ENCODE measurements at regions not wholly inside any gene's neighbourhood (a gene's known extent, or its start where the extent isn't known, plus 50 kb on each side); places are given as distances from the start of the nearest gene placed in this dataset.

DNA sequence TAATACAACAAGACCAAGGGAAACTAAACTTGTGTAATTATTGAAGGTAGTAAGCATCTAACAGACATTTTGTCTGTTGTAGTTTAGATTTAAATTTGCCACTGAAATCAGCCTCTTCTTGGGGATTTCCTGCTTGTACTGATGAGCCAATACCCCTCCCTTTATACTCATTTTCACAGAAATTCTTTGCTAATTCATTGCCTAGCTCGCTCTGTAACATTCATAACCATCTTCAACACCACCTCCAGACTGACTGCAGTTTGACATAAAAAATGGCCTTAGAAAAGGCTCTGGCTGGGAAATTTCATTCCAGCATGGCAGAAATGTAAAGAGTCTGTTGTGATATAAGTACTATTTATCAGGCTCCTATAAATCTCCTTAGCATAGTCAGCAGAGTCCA is 109.7 kb upstream of the FLRT2 start:
- TF ChIP-seq, protein P1, sequence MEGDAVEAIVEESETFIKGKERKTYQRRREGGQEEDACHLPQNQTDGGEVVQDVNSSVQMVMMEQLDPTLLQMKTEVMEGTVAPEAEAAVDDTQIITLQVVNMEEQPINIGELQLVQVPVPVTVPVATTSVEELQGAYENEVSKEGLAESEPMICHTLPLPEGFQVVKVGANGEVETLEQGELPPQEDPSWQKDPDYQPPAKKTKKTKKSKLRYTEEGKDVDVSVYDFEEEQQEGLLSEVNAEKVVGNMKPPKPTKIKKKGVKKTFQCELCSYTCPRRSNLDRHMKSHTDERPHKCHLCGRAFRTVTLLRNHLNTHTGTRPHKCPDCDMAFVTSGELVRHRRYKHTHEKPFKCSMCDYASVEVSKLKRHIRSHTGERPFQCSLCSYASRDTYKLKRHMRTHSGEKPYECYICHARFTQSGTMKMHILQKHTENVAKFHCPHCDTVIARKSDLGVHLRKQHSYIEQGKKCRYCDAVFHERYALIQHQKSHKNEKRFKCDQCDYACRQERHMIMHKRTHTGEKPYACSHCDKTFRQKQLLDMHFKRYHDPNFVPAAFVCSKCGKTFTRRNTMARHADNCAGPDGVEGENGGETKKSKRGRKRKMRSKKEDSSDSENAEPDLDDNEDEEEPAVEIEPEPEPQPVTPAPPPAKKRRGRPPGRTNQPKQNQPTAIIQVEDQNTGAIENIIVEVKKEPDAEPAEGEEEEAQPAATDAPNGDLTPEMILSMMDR (IDR thresholded peaks at IDR 0.05) = no peak
- TF ChIP-seq POLR2AphosphoS5 (IDR thresholded peaks at IDR 0.05; ENCODE audit: low read depth, low read length) = no peak
